Kidney tubule cell (primary cell): ENCODE measurements at regions not wholly inside any gene's neighbourhood (a gene's known extent, or its start where the extent isn't known, plus 50 kb on each side); places are given as distances from the start of the nearest gene placed in this dataset.
"Not testable (repeated sequence)": the region's sequence is repeated elsewhere in the genome, so short reads cannot be mapped to it uniquely, and the experiment has no call there.

Experiments
- DNase-seq: peaks from one replicate; pipeline ENCODE4 v3.0.0-alpha.2; 2018; ENCODE audit warnings: low spot score

- DNase-seq: peak; percentile 34
Observed at GRCh38 chr1:196160066-196160795, 448.0 kb downstream of the KCNT2 start.

GRCh38 chr1:196155586-196155985, 452.7 kb downstream of the KCNT2 start:
- DNase-seq: no peak

- no peak for DNase-seq
Observed at GRCh38 chr1:196152975-196153374, 455.3 kb downstream of the KCNT2 start.

- no peak for DNase-seq
Observed at GRCh38 chr1:196152086-196152485, 456.2 kb downstream of the KCNT2 start.

- DNase-seq: peak; percentile 34
Observed at GRCh38 chr1:196148367-196148970, 459.8 kb downstream of the KCNT2 start.

GRCh38 chr1:196147530-196147929, 460.7 kb downstream of the KCNT2 start:
- DNase-seq: no peak

- not testable (repeated sequence) for DNase-seq
Observed at GRCh38 chr1:196145151-196145550, 463.1 kb downstream of the KCNT2 start.

GRCh38 chr1:196144588-196144987, 463.7 kb downstream of the KCNT2 start:
- DNase-seq: no peak

- no peak for DNase-seq
Observed at GRCh38 chr1:196143602-196144342, 464.5 kb downstream of the KCNT2 start.

- DNase-seq: no peak
Observed at GRCh38 chr1:196142111-196142640, 466.1 kb downstream of the KCNT2 start.

GRCh38 chr1:196136396-196136795, 471.8 kb downstream of the KCNT2 start:
- peak; percentile 67 for DNase-seq

- DNase-seq: no peak
Observed at GRCh38 chr1:196131691-196132090, 476.5 kb downstream of the KCNT2 start.

GRCh38 chr1:196128835-196129234, 479.4 kb downstream of the KCNT2 start:
- DNase-seq: no peak

GRCh38 chr1:196121181-196121580, 487.1 kb downstream of the KCNT2 start:
- DNase-seq: no peak

- DNase-seq: peak; percentile 69
Observed at GRCh38 chr1:196115646-196116045, 492.6 kb downstream of the KCNT2 start.

GRCh38 chr1:196114193-196114592, 494.0 kb downstream of the KCNT2 start:
- DNase-seq: no peak

GRCh38 chr1:196108990-196109389, 499.2 kb downstream of the KCNT2 start:
- not testable (repeated sequence) for DNase-seq

- DNase-seq: peak; percentile 6
Observed at GRCh38 chr1:196105901-196106300, 502.3 kb downstream of the KCNT2 start.

GRCh38 chr1:196102826-196103225, 505.4 kb downstream of the KCNT2 start:
- DNase-seq: no peak

GRCh38 chr1:196098000-196098399, 510.2 kb downstream of the KCNT2 start:
- DNase-seq: no peak

GRCh38 chr1:196094821-196095220, 513.4 kb downstream of the KCNT2 start:
- DNase-seq: no peak

- no peak for DNase-seq
Observed at GRCh38 chr1:196091397-196092135, 516.7 kb downstream of the KCNT2 start.
